ELF-1 (cell line): ENCODE measurements at regions not wholly inside any gene's neighbourhood (a gene's known extent, or its start where the extent isn't known, plus 50 kb on each side); places are given as distances from the start of the nearest gene placed in this dataset.
"Not testable (repeated sequence)": the region's sequence is repeated elsewhere in the genome, so short reads cannot be mapped to it uniquely, and the experiment has no call there.

Source experiments
- DNase-seq: peaks from one replicate; pipeline ENCODE4 v3.0.0-alpha.2; 2016; ENCODE audit warnings: low read depth, low spot score

GRCh38 chr14:55976655-55977054 lies 141.6 kb upstream of the PELI2 start:
- no peak for DNase-seq

- DNase-seq, result no peak
These were observed 140.6 kb upstream of the PELI2 start for GRCh38 chr14:55977392-55978150.

- no peak for DNase-seq
These were observed 139.1 kb upstream of the PELI2 start for GRCh38 chr14:55979096-55979495.

- DNase-seq, result no peak
These were observed 138.4 kb upstream of the PELI2 start for GRCh38 chr14:55979781-55980180.

- DNase-seq, result no peak
These were observed 137.2 kb upstream of the PELI2 start for GRCh38 chr14:55980970-55981369.

GRCh38 chr14:55986069-55986468 lies 132.1 kb upstream of the PELI2 start:
- no peak for DNase-seq

- no peak for DNase-seq
These were observed 117.4 kb upstream of the PELI2 start for GRCh38 chr14:56000846-56001245.

- no peak for DNase-seq
These were observed 115.9 kb upstream of the PELI2 start for GRCh38 chr14:56002342-56002741.

- no peak for DNase-seq
These were observed 115.2 kb upstream of the PELI2 start for GRCh38 chr14:56002876-56003625.

- no peak for DNase-seq
These were observed 113.9 kb upstream of the PELI2 start for GRCh38 chr14:56004323-56004722.

- peak; percentile 57 for DNase-seq
These were observed 113.4 kb upstream of the PELI2 start for GRCh38 chr14:56004786-56005185.

GRCh38 chr14:56005191-56006053 lies 112.8 kb upstream of the PELI2 start:
- DNase-seq, result peak; percentile 17

- DNase-seq, result peak; percentile 26
These were observed 110.7 kb upstream of the PELI2 start for GRCh38 chr14:56007491-56007890.

GRCh38 chr14:56008150-56008549 lies 110.1 kb upstream of the PELI2 start:
- no peak for DNase-seq

- DNase-seq, result not testable (repeated sequence)
These were observed 109.5 kb upstream of the PELI2 start for GRCh38 chr14:56008661-56009060.

- DNase-seq, result no peak
These were observed 94.5 kb upstream of the PELI2 start for GRCh38 chr14:56023661-56024081.

- no peak for DNase-seq
These were observed 93.0 kb upstream of the PELI2 start for GRCh38 chr14:56025191-56025590.

- DNase-seq, result no peak
These were observed 91.7 kb upstream of the PELI2 start for GRCh38 chr14:56026506-56026905.

GRCh38 chr14:56027421-56027820 lies 90.8 kb upstream of the PELI2 start:
- no peak for DNase-seq

GRCh38 chr14:56027916-56028712 lies 90.1 kb upstream of the PELI2 start:
- DNase-seq, result no peak

- peak; percentile 54 for DNase-seq
These were observed 81.9 kb upstream of the PELI2 start for GRCh38 chr14:56036353-56036752.
